Neuronal stem cell (in vitro differentiated cells): ENCODE measurements at regions not wholly inside any gene's neighbourhood (a gene's known extent, or its start where the extent isn't known, plus 50 kb on each side); places are given as distances from the start of the nearest gene placed in this dataset.

Experiments used
- DNase-seq: peaks from one replicate; pipeline ENCODE4 v3.0.0-alpha.2; 2013; ENCODE audit warnings: low spot score
- H2AFZ ChIP-seq: one replicate; pipeline ENCODE4 v1.6.1; 2013; ENCODE audit warnings: mild to moderate bottlenecking, low read length, inconsistent platforms
- H2AK5ac ChIP-seq: 2 replicates; pipeline ENCODE4 v1.6.1; 2013; ENCODE audit warnings: low read depth, mild to moderate bottlenecking, inconsistent platforms, low read length, moderate library complexity, mixed read lengths
- H2BK120ac ChIP-seq: 2 replicates; pipeline ENCODE4 v1.6.1; 2013; ENCODE audit warnings: low read depth, mild to moderate bottlenecking, inconsistent platforms, low read length, moderate library complexity, mixed read lengths
- H2BK12ac ChIP-seq: one replicate; pipeline ENCODE4 v1.6.1; 2013; ENCODE audit warnings: low read length, inconsistent platforms
- H2BK15ac ChIP-seq: 2 replicates; pipeline ENCODE4 v1.6.1; 2013; ENCODE audit warnings: mild to moderate bottlenecking, low read length, inconsistent platforms, mixed read lengths
- H2BK5ac ChIP-seq: one replicate; pipeline ENCODE4 v1.6.1; 2013; ENCODE audit warnings: inconsistent platforms, mild to moderate bottlenecking, low read length, moderate library complexity
- H3K14ac ChIP-seq: one replicate; pipeline ENCODE4 v1.6.1; 2013; ENCODE audit warnings: low read length, inconsistent platforms
- H3K18ac ChIP-seq: 2 replicates; pipeline ENCODE4 v1.6.1; 2013; ENCODE audit warnings: low read length, inconsistent platforms
- H3K23ac ChIP-seq: 2 replicates; pipeline ENCODE4 v1.6.1; 2013; ENCODE audit warnings: low read depth, mild to moderate bottlenecking, mixed read lengths, low read length, inconsistent platforms; ENCODE audit not compliant: poor library complexity
- H3K27ac ChIP-seq: replicated peaks from 3 replicates; pipeline ENCODE4 v1.5.1; 2013; ENCODE audit warnings: low read length, inconsistent platforms
- H3K27me3 ChIP-seq, 3 experiments: 2 replicates each; pipeline ENCODE4 v1.6.1; 2013; ENCODE audit warnings: low read length in 3 of 3, mild to moderate bottlenecking in 2 of 3, inconsistent platforms in 1 of 3, low read depth in 1 of 3, mixed read lengths in 1 of 3, moderate library complexity in 1 of 3; ENCODE audit not compliant: control insufficient read depth in 3 of 3, insufficient read depth in 3 of 3
- H3K36me3 ChIP-seq, 2 donors: replicated peaks in 1 of 2; 2 replicates each; pipeline ENCODE4 v1.6.1; 2013; ENCODE audit warnings: low read length in 2 of 2; ENCODE audit not compliant: control insufficient read depth in 2 of 2, insufficient read depth in 2 of 2
- H3K4ac ChIP-seq: 2 replicates; pipeline ENCODE4 v1.6.1; 2013; ENCODE audit warnings: inconsistent platforms, mild to moderate bottlenecking, low read length, moderate library complexity
- H3K4me1 ChIP-seq, 2 donors: 1 replicate in 1 of 2; 2 replicates in 1 of 2; pipeline ENCODE4 v1.6.1; 2013; ENCODE audit warnings: low read length in 2 of 2, low read depth in 1 of 2; ENCODE audit not compliant: control insufficient read depth in 2 of 2, insufficient read depth in 1 of 2
- H3K4me2 ChIP-seq: one replicate; pipeline ENCODE4 v1.6.1; 2013; ENCODE audit warnings: mild to moderate bottlenecking, low read length, inconsistent platforms; ENCODE audit not compliant: insufficient read depth, poor library complexity, severe bottlenecking
- H3K4me3 ChIP-seq, 2 donors: 2 replicates each; pipeline ENCODE4 v1.5.1; 2013; ENCODE audit warnings: low read length in 2 of 2, mild to moderate bottlenecking in 2 of 2, inconsistent platforms in 1 of 2, moderate library complexity in 1 of 2
- H3K79me1 ChIP-seq: one replicate; pipeline ENCODE4 v1.6.1; 2013; ENCODE audit warnings: low read depth, mild to moderate bottlenecking, inconsistent platforms, low read length, moderate library complexity
- H3K9ac ChIP-seq: one replicate; pipeline ENCODE4 v1.6.1; 2013; ENCODE audit warnings: mild to moderate bottlenecking, low read depth, low read length, inconsistent platforms; ENCODE audit not compliant: poor library complexity
- H3K9me3 ChIP-seq, 2 donors: replicated peaks in 1 of 2; 2 replicates each; pipeline versions ENCODE3 to v1.6.1; 2013; ENCODE audit warnings: low read length in 2 of 2, mild to moderate bottlenecking in 2 of 2, inconsistent platforms in 1 of 2, low read depth in 1 of 2, mixed read lengths in 1 of 2, moderate library complexity in 1 of 2; ENCODE audit not compliant: control insufficient read depth in 2 of 2, insufficient read depth in 1 of 2
- H4K8ac ChIP-seq: one replicate; pipeline ENCODE4 v1.6.1; 2013; ENCODE audit warnings: low read depth, mild to moderate bottlenecking, inconsistent platforms, low read length, moderate library complexity
- H4K91ac ChIP-seq: one replicate; pipeline ENCODE4 v1.6.1; 2013; ENCODE audit warnings: low read length, low read depth, mild to moderate bottlenecking, inconsistent platforms; ENCODE audit not compliant: poor library complexity
- WGBS, 2 donors: extraction: QIAGEN DNeasy Blood & Tissue Kit; methylation state at CpG; one replicate each; pipeline ENCODE4 v1.1.7; 2013; ENCODE audit warnings: missing lambda C conversion rate in 2 of 2, mixed read lengths in 1 of 2; ENCODE audit not compliant: insufficient read length in 2 of 2, insufficient replicate concordance in 1 of 2; ENCODE audit errors: extremely low coverage in 2 of 2; 5-methylcytosine and 5-hydroxymethylcytosine counted together

DNA sequence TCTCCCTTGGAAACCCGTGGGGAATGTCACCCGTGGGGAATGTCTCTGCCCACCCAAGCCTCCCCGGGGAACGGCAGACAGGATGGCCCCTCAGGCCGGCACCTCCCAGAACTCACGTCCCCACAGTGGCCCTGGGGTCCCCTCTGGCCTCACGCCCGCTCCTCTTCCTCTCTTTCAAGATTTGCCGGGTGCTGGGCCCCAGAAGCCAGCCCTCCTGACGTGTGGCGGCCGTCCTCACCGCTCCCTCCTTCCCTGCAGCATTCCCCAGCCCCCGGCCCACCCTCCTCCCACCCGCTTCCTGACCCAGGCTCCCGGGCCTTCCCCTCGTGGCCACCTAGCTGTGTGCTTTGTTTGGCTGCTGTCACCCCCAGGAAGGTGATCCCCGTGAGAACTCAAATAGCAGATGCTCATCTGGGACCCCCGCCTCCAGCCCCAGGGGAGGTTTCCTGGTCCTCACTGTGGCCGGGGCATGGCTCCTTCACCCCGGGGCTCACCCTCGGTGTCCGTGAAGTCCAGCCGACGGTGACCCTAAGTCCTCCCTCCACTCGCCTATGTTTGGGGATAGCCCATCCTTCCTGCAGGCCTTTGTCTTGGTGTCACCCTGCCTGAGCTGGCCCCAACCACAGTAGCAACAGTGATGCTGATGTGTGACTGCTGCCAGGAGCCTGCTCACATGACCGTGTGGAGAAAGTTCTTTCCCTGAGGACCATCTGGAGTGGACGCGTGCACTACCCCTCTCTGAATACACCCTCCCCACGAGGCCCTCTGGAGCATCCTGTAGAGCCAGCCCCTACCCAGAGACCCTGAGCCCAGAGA, 163.3 kb upstream of the IER5L start:
- peak overlapping the region; percentile 72 for H2BK5ac ChIP-seq
- peaks cover 19 to 21% of the 10 kb centered on the region in 2 donors for H3K4me1 ChIP-seq
- no peaks in the 10 kb centered on the region for H3K9me3 ChIP-seq
- H3K9ac ChIP-seq, result no peak overlapping the region
- peak overlapping the region; percentile 92 for H3K18ac ChIP-seq
- H3K14ac ChIP-seq, result peak overlapping the region; percentile 59
- no CpG with 5 or more reads among the region's 30 CpGs for WGBS, 2 donors
- no peaks in the 10 kb centered on the region for H3K27me3 ChIP-seq
- H2BK12ac ChIP-seq, result no peak overlapping the region
- peak overlapping the region; percentile 90 for H2BK15ac ChIP-seq
- peak overlapping the region; percentile 81 for H2BK120ac ChIP-seq
- H3K23ac ChIP-seq, result peak overlapping the region; percentile 31
- DNase-seq, result no peak
- H2AK5ac ChIP-seq, result peak overlapping the region; percentile 88
- H4K91ac ChIP-seq, result peak overlapping the region; percentile 17
- H3K4me3 ChIP-seq, result no peak overlapping the region
- peak overlapping the region; percentile 57 for H3K4ac ChIP-seq
- H4K8ac ChIP-seq, result no peak overlapping the region
- no peaks in the 10 kb centered on the region for H3K79me1 ChIP-seq
- H3K36me3 ChIP-seq, result no peaks in the 10 kb centered on the region
- H2AFZ ChIP-seq, result peak overlapping the region; percentile 60
- no peak overlapping the region for H3K4me2 ChIP-seq
- peak overlapping the region; percentile 25 for H3K27ac ChIP-seq

DNA sequence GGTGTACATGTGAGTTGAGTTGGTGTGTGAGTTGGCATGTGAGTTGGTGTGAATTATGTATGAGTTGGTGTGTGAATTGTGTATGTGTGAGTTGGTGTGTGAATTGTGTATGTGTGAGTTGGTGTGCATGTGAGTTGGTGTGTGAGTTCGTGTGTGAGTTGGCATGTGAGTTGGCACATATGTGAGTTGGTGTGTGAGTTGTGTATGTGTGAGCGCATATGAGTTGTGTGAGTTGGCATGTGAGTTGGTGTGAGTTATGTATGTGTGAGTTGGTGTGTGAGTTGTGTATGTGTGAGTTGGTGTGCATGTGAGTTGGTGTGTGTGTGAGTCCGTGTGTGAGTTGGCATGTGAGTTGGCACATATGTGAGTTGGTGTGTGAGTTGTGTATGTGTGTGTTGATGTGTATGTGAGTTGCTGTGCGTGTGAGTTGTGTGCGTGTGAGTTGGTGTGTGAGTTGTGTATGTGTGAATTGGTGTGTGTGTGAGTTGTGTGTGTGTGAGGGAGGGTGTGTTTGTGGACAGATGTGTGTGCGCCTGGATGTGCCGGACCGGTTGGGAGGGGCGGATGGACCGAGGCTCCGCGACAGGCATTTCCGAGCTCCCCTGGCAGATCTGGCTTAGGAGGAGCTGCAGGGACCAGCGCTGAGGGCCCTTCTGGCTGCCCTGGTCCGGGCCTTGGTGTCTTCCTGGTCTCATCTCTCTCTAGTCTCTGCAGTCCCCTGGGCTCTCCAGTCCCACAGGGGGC, 162.5 kb upstream of the IER5L start:
- H3K23ac ChIP-seq, result peak overlapping the region; percentile 31
- H2AFZ ChIP-seq, result peak overlapping the region; percentile 60
- H3K27me3 ChIP-seq, result no peaks in the 10 kb centered on the region
- H3K36me3 ChIP-seq, result no peaks in the 10 kb centered on the region
- H3K4me1 ChIP-seq, result peaks cover 20 to 21% of the 10 kb centered on the region in 2 donors
- no peak overlapping the region for H3K9ac ChIP-seq
- no peak overlapping the region for H3K27ac ChIP-seq
- no peak overlapping the region for H3K4me2 ChIP-seq
- peak overlapping the region; percentile 92 for H3K18ac ChIP-seq
- H2AK5ac ChIP-seq, result peak overlapping the region; percentile 88
- no peaks in the 10 kb centered on the region for H3K9me3 ChIP-seq
- DNase-seq, result no peak
- H2BK120ac ChIP-seq, result peak overlapping the region; percentile 81
- 100% methylated on average over 2 to 4 of the region's 15 CpGs for WGBS, 2 donors
- peak overlapping the region; percentile 92 for H4K8ac ChIP-seq
- no peak overlapping the region for H3K4me3 ChIP-seq
- H2BK12ac ChIP-seq, result peak overlapping the region; percentile 14
- H3K79me1 ChIP-seq, result no peaks in the 10 kb centered on the region
- peak overlapping the region; percentile 72 for H2BK5ac ChIP-seq
- peak overlapping the region; percentile 59 for H3K14ac ChIP-seq
- peak overlapping the region; percentile 90 for H2BK15ac ChIP-seq
- H3K4ac ChIP-seq, result peak overlapping the region; percentile 57
- H4K91ac ChIP-seq, result no peak overlapping the region

DNA sequence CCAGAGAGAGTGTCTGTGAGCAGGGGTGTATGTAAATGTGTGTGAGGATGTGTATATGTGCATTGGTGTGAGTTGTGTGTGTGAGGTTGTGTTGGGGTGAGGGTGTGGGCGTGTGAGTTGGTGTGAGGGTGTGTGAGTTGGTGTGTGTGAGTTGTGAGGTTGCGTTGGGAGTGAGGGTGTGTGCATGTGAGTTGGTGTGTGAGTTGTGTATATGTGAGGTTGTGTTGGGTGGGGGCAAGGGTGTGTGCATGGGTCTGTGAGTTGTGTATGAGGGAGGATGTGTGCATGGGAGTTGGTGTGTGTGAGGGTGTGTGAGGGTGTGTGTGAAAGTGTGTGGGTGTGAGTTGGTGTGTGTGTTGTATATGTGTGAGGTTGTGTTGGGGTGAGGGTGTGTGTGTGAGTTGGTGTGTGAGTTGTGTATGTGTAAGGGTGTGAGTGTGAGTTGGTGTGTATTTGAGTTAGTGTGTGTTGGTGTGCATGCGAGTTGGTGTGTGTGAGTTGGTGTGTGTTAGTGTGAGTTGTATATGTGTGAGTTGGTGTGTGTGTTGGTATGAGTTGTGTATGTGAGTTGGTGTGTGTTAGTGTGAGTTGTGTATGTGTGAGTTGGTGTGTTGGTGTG, 161.6 kb upstream of the IER5L start:
- no peaks in the 10 kb centered on the region for H3K9me3 ChIP-seq
- no peaks in the 10 kb centered on the region for H3K36me3 ChIP-seq
- H4K91ac ChIP-seq, result no peak overlapping the region
- no peak overlapping the region for H3K27ac ChIP-seq
- H2BK5ac ChIP-seq, result no peak overlapping the region
- H2BK120ac ChIP-seq, result no peak overlapping the region
- H3K4me3 ChIP-seq, result peak overlapping the region in 1 of 2 donors; percentile 17
- H3K27me3 ChIP-seq, result no peaks in the 10 kb centered on the region
- no peak overlapping the region for H3K4ac ChIP-seq
- peak overlapping the region; percentile 64 for H2AFZ ChIP-seq
- no peak overlapping the region for H4K8ac ChIP-seq
- H3K9ac ChIP-seq, result no peak overlapping the region
- no peak overlapping the region for H3K4me2 ChIP-seq
- peaks cover 28 to 29% of the 10 kb centered on the region in 2 donors for H3K4me1 ChIP-seq
- H2AK5ac ChIP-seq, result peak overlapping the region; percentile 79
- no peak for DNase-seq
- H3K18ac ChIP-seq, result no peak overlapping the region
- H3K14ac ChIP-seq, result peak overlapping the region; percentile 25
- H3K23ac ChIP-seq, result no peak overlapping the region
- no peak overlapping the region for H2BK15ac ChIP-seq
- 100% methylated on average over 2 to 3 of the region's 3 CpGs for WGBS, 2 donors
- no peaks in the 10 kb centered on the region for H3K79me1 ChIP-seq
- H2BK12ac ChIP-seq, result no peak overlapping the region
